GM10248 (cell line): ENCODE measurements at regions not wholly inside any gene's neighbourhood (a gene's known extent, or its start where the extent isn't known, plus 50 kb on each side); places are given as distances from the start of the nearest gene placed in this dataset.
"Not testable (repeated sequence)": the region's sequence is repeated elsewhere in the genome, so short reads cannot be mapped to it uniquely, and the experiment has no call there.

Experiments
- CTCF ChIA-PET: fragments of 300-600 bp; sonication (Branson Sonifier 250); formaldehyde crosslinking; extraction: SDS; loops from one replicate; lab custom pipeline; 2021; ENCODE audit warnings: antibody characterized with exemption; lab: Yijun Ruan, JAX
- POLR2A ChIA-PET: fragments of 350-650 bp; sonication (Branson Sonifier 250); formaldehyde crosslinking; extraction: SDS; loops from one replicate; lab custom pipeline; 2020; ENCODE audit warnings: antibody characterized with exemption; lab: Yijun Ruan, JAX
- DNase-seq: peaks from one replicate; pipeline ENCODE4 v3.0.0; 2012; ENCODE audit errors: extremely low spot score
- CTCF ChIP-seq: IDR thresholded peaks from 2 replicates; pipeline ENCODE4 v1.5.1; 2012; ENCODE audit warnings: mild to moderate bottlenecking, low read depth; ENCODE audit errors: extremely low read depth, missing control alignments, control extremely low read depth

- CTCF ChIA-PET: interaction anchor here (0.7 to 1.2 kb wide), 2 partner anchors 12 to 13 kb away, joined by 3 read pairs; no protein-coding TSS in a partner anchor
- POLR2A ChIA-PET: no interaction called here
Observed at GRCh38 chr14:105986894-105987284, 460.5 kb downstream of the TMEM121 start.

DNA sequence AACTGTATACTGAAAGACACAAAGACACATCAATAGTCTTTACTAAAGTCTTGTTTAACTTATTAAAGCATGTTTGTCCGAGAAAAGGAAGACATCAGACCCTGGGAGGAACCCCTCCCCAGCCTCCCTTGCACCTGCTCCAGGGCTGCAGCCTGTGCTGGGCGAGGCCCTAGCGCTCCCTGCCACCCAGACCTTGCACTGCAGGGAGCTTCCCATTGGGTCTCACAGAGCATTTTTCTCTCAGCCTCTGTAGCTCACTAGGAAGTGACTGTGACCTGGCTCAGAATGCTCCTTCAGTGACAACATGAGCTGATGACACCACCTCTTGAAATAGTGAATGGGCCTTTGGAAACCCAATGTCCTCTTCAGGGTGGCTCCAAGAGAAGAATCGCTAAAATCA lies 461.2 kb downstream of the TMEM121 start:
- no peak for DNase-seq
- ChIA-PET POLR2A (no interaction called here), CTCF (interaction anchor here (1.1 to 2.6 kb wide), 4 partner anchors 11 to 450 kb away, joined by 3 to 12 read pairs (median 4); no protein-coding TSS in a partner anchor)
- TF ChIP-seq CTCF: no peak

More at GRCh38 chr14:105986894-105987284, 460.5 kb downstream of the TMEM121 start:
- DNase-seq: no peak
- no peak for TF ChIP-seq CTCF

- no peak for TF ChIP-seq CTCF
- POLR2A ChIA-PET: no interaction called here
- DNase-seq: no peak
- CTCF ChIA-PET: interaction anchor here (2.6 kb wide), 1 partner anchor 11 kb away, joined by 12 read pairs; no protein-coding TSS in a partner anchor
Observed at GRCh38 chr14:105989566-105990302, 463.4 kb downstream of the TMEM121 start.

DNA sequence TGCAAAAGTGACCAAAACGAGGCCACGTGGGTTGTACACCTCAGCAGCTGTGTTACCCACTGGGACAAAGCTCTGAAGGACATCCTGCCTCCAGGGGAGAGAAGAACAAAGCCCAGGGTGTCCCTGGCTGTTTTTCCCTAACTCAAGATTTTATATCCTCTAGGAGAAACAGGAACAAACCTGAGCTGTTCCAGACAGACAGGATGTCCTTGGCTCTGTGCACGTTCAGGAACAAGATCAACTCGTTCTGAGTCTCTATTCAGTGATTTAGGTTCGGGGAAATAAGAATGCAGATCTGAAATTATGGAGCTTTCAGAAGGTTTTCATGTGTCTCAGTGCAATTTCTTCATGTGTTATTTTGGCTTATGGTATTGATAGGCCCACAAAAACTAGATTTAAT lies 465.3 kb downstream of the TMEM121 start:
- POLR2A ChIA-PET, DNase-seq: not testable (repeated sequence)
- CTCF ChIA-PET: interaction anchor here (1.3 kb wide), 1 partner anchor 9 kb away, joined by 3 read pairs; no protein-coding TSS in a partner anchor

DNA sequence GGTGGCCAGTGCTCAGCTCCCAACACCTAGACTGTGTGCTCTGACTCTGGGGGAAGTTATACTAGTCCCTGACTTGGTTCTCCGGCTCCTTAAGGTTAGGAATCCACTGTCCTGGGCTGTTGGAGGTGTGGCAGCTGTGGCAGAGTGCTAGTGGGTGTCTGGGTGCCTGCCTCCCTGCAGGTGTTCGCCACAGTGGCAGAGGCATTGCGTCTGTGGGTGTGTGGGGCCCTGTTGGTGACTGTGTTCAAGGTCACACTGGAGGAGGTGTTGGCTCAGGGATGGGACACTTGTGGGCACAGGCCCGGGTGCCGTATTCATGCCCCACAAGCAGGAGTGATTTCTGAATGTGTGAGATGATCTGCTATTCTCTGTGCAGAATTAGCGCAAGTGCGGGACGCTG lies 467.4 kb downstream of the TMEM121 start:
- TF ChIP-seq CTCF: no peak
- DNase-seq: no peak
- POLR2A ChIA-PET: no interaction called here
- CTCF ChIA-PET: no interaction called here

DNA sequence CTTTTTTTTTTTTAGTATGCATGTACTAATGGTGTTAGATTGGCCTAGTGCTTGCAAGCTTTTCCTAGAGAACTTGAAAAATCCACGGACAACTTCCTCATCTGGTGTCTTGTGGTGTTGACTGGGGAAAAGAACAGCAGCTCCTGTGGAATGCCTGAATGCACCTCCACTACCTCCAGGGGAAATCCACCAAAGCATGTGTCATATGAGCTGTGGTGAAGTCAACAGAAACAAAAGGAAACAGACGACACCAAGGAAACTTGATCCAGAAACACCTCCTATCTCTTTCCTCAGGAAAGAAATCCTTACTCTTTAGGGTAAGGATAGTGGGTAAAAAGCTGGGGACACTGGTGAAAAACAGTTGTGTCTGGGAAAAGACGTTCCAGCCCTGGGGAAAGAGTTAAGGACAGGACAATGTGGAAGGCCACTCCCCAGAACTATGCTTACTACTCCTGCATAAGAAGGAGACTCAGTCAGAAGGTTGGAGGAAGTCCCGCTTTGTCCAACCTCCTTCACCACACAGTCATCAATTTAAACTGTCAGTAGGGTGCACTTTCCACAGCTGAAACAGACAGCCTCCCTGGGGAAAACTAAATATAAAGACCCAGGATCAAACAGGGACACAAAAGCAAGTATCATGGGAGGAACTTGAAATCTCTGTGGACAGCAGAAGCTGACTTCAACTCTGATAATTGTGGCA lies 468.8 kb downstream of the TMEM121 start:
- POLR2A ChIA-PET, DNase-seq: not testable (repeated sequence)
- CTCF ChIA-PET: interaction anchor here (1.8 kb wide), 1 partner anchor 21 kb away, joined by 4 read pairs; no protein-coding TSS in a partner anchor

DNA sequence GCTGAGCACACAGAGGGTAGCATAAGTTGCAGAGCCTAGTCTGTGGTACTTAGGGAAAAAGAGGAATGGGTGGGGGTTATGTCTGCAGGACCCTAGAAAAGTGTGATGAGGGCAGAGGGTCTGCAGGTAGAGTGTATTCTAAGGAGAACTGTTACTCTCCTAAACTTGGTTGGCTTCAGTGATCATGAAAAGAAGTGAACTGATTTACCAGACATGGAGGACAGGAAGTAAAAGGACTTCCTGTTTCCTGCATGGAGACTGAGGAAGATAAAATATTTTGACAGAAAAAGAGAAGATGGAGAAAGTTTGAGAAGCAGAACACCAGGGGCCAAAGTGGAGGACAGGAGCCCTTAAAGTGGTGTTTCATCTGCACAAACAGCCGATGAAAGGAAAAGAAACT lies 472.2 kb downstream of the TMEM121 start:
- DNase-seq, POLR2A ChIA-PET: not testable (repeated sequence)
- CTCF ChIA-PET: interaction anchor here (0.6 to 1.0 kb wide), 5 partner anchors 10 to 62 kb away, joined by 3 to 5 read pairs (median 3); no protein-coding TSS in a partner anchor
